ENCODE measurements at regions not wholly inside any gene's neighbourhood (a gene's known extent, or its start where the extent isn't known, plus 50 kb on each side); places are given as distances from the start of the nearest gene placed in this dataset.
"Not testable (repeated sequence)": the region's sequence is repeated elsewhere in the genome, so short reads cannot be mapped to it uniquely, and the experiment has no call there.

DNA sequence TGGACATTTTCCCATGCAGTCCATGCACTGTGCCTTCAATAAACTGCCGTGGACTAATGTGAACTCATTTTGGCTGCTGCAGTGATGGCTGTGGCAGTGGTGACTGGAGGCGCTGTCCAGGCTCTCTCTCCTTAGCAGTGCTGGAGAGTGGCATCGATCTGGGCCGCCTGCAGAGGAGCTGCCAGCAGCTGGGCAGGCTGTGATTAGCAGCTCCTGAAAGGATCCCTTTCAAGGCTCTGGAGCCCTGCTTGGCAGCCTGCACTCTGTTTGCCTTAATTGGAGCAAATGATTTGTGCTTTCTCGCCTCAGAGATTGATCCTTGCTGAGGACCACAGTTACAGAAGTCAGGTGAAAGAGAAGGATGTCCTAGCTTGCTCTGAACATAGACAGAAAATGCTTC, 130.1 kb upstream of the VWC2 start:
- ATAC-seq (ENCODE audit: low FRiP score) (no peak), DNase-seq (ENCODE audit: low spot score) (no peak)
- TF ChIP-seq, protein P1, sequence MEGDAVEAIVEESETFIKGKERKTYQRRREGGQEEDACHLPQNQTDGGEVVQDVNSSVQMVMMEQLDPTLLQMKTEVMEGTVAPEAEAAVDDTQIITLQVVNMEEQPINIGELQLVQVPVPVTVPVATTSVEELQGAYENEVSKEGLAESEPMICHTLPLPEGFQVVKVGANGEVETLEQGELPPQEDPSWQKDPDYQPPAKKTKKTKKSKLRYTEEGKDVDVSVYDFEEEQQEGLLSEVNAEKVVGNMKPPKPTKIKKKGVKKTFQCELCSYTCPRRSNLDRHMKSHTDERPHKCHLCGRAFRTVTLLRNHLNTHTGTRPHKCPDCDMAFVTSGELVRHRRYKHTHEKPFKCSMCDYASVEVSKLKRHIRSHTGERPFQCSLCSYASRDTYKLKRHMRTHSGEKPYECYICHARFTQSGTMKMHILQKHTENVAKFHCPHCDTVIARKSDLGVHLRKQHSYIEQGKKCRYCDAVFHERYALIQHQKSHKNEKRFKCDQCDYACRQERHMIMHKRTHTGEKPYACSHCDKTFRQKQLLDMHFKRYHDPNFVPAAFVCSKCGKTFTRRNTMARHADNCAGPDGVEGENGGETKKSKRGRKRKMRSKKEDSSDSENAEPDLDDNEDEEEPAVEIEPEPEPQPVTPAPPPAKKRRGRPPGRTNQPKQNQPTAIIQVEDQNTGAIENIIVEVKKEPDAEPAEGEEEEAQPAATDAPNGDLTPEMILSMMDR (IDR thresholded peaks at IDR 0.05): no peak

DNA sequence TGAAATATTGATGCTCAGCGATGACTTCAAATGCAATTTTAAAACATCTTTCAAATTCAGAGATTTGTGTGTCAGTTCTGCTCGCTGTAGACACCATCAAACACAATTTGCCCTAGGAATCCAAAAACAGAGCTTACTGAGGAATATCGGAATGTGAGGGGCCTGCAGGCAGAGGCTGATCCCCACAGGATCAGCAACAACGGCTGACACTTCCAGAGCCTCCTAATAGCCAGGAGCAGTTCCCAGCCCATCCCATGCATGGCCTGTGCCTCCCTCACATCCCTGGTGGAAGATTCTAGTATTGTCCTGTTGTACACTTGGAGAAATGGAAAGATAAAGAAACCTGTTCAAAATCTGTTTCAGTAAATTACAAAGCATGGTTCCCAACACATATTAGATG, 129.7 kb upstream of the VWC2 start:
- ATAC-seq (ENCODE audit: low FRiP score) (no peak), DNase-seq (ENCODE audit: low spot score) (no peak)
- TF ChIP-seq, protein P1 (IDR thresholded peaks at IDR 0.05): no peak

DNA sequence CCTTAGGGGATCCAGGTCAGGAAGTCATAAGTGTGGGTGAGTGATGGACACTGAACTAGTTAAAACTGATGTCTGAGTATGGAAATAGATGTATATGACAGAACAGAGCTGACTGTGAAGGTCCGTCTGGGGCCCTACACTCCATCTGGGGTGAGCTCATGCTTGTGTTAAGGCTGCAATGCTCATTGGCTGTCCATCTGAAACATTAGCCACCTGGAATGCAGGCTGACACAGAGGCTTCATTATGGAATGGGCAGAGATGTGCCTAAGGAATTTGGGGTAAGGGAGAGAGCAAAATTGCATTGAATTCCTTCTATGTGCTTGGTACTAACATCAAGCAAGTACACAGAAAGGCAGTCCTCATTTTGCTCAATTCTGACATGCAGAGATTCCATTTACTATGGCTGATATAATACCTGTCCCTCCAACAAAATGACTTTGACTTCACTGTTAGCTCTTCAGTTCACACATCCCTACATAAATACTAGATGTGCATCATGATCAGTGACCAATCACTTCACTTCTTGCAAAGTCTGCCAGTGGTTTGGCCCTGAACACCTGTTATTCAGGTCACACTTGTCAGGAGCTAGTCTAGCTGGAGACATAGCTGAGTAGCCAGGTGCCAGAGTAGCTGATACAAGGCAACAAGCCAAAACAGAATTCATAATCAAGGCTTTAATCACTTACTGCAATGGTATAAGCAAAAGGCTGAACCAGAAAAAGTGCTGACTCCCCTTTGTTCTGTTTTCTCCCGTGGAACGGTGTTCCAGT, 128.9 kb upstream of the VWC2 start:
- ATAC-seq (ENCODE audit: low FRiP score): no peak
- DNase-seq (ENCODE audit: low spot score): no peak
- TF ChIP-seq, protein P1 (IDR thresholded peaks at IDR 0.05): no peak

DNA sequence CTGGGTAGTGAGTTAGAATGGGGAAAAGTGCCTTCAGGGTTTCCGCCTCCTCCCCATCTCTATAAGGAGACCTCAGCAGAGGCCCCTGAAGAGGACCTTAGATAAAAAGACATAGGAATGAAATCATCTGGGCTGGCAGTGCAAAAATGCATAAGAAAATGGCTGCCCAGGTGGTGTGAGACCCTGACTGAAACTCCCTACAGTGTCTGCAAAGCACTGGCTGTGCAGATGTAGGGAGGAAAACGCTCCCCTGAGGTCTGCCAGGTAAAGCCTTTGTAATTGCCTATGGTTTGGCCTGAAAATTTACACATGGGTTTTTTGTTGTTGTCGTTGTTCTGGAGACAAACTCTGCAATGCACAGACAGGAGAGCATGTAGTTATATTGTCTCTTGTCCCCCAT, 128.1 kb upstream of the VWC2 start:
- TF ChIP-seq, protein P1 (IDR thresholded peaks at IDR 0.05): no peak
- ATAC-seq (ENCODE audit: low FRiP score): no peak
- DNase-seq (ENCODE audit: low spot score): no peak

DNA sequence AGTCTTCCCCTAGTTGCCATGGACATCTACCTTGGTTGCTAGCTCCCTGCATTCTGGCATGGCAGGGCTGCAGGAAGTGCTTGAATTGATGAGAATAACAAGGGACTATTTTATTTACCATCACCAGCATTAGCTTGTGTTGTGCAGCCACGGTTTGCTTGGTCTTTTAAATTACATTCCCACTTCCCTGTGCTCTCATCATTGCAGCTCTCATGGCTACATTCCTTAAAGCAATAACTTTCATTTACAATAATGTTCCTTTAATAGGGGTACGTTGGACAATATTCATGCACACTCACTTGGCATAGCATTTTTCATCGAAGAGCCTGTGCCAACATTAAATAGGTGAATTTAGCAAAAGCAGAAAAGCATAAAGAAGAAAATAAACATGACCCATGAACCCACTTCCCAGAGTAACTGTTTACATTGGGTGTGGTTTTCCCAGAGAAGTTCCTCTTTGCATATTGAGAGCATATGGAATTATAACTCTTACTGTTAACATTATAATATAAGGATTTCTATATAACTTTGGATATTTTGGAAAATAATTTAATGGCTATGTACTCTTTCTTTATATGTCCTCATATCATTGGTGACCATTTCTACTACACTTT, 113.2 kb upstream of the VWC2 start:
- TF ChIP-seq, protein P1 (IDR thresholded peaks at IDR 0.05): no peak
- ATAC-seq (ENCODE audit: low FRiP score) (no peak), DNase-seq (ENCODE audit: low spot score) (no peak)

DNA sequence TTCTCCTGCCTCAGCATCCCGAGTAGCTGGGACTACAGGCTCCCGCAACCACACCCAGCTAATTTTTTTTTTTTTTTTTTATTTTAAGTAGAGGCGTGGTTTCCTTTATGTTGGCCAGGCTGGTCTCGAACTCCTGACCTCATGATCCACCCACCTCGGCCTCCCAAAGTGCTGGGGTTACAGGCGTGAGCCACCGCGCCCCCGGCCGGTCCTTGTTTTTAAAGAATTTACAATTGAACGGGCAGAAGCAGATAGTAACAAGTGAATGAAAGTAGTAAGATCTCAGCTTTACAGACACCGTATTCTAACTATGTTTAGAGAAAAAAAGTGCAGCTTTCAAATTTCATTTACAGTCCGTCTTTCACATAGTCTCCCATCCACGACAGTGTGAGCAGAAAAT, 112.5 kb upstream of the VWC2 start:
- TF ChIP-seq, protein P1 (IDR thresholded peaks at IDR 0.05): no peak
- ATAC-seq (ENCODE audit: low FRiP score) (no peak), DNase-seq (ENCODE audit: low spot score) (no peak)

DNA sequence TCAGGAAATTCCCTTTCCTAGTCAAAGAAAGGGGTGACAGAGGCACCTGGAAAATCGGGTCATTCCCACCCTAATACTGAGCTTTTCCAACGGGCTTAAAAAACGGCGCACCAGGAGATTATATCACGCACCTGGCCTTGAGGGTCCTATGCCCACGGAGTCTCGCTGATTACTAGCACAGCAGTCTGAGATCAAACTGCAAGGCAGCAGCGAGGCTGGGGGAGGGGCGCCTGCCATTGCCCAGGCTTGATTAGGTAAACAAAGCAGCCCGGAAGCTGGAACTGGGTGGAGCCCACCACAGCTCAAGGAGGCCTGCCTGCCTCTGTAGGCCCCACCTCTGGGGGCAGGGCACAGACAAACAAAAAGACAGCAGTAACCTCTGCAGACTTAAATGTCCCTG, 107.5 kb upstream of the VWC2 start:
- DNase-seq (ENCODE audit: low spot score); ATAC-seq (ENCODE audit: low FRiP score): not testable (repeated sequence)

Measured in omental fat pad (tissue), 3 donors.